GM19463 (cell line): ENCODE measurements at regions not wholly inside any gene's neighbourhood (a gene's known extent, or its start where the extent isn't known, plus 50 kb on each side); places are given as distances from the start of the nearest gene placed in this dataset.
"Not testable (repeated sequence)": the region's sequence is repeated elsewhere in the genome, so short reads cannot be mapped to it uniquely, and the experiment has no call there.

Experiments used
- ATAC-seq: cut with Tn5 transposase; IDR thresholded peaks from one replicate; pipeline ENCODE4 v1.9.1; 2021; ENCODE audit warnings: mild to moderate bottlenecking, moderate library complexity; ENCODE audit not compliant: unreplicated experiment

DNA sequence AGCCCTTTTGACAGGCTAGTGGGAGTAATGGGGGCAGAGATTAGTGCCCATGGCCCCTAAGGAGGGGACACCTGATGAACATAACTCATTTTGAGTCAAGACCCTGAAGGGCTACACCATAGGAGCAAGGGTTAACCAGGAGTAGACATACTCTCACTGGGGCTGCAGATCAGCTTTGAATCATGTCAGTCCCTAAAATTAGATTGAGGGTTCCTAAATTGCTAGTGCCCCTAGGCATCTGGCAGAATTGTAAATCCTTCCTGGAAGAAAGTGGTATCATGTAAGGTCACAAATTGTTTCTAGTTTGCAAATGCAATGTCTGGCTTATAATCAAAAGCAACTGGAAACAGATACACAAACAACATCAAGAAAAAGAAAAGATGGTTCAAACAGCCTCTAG is 52.1 kb upstream of the LRRC37A2 start:
- ATAC-seq = not testable (repeated sequence)

DNA sequence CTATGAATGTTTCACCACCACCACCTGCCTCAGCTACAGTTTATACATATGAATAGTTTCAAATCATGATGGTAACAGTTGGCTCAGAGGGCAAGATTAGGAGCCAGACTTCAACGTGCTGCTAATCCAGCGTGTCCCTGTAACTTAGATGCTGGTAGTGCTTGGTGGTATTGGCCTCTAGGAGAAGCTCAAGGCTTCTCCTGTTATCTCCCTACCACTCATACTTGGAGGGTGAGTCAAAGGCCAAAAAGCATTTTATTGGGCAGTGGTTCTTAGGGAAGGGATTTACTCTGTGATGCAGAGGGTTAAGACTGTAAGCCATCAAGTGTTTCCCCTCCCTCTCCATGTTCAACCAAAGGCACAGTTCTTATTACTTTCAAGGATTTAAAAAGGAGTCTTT is 57.2 kb upstream of the LRRC37A2 start:
- not testable (repeated sequence) for ATAC-seq

DNA sequence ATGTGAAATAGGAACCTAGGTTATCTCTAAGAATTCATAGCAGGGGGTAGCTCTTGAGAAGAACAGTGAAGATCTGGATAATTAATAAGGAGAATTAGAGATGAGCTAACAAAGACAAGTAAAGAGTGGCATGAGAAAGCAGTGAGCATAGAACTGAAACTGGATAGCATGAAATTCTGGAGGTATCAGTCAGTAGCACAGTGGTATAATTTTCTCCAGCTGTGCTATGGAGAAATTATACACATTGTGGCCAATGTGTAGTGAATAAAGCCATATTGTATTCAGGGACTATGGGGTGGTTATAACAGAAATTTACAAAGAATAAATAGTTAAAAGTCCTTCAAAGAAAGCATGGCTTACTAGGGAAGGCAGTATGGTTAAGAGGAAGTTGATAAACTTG is 57.7 kb upstream of the LRRC37A2 start:
- not testable (repeated sequence) for ATAC-seq

DNA sequence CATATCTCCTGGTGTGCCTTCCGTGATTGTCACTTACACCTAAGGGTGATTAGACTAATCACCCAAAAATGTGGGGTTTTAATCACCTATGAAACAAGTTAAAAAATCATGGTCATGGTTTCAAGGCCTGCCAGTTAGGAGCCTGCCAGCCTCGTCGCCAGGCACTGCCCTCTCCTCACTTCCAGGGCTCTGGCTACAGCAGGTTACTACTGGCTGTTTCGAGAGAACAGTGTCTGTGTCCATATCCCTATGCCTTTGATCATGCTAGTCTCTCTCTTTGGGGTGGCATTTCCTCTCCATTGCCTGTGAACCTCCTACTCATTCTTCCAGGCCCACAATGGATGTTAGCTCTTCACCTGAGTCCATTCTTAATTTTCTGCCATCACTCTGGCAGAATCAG is 59.2 kb upstream of the LRRC37A2 start:
- not testable (repeated sequence) for ATAC-seq

DNA sequence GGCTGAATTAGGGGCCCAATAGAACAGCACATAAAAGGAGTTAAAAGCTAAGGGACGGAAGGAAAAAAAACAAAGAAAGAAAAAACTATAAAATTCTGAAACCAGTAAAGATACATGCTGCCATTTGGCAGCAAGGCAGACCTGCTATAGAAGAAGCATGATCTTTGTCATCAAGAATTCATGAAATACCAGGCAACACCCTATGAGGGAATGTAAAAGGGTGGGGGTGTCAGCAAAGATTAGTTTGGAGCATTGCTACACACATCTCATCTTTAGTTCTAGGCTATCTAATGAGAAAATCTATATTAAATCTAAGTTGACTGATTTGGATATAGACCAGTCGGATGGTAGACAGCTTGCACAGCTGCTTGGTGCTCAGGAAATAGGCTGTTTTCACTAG is 66.4 kb upstream of the LRRC37A2 start:
- not testable (repeated sequence) for ATAC-seq

DNA sequence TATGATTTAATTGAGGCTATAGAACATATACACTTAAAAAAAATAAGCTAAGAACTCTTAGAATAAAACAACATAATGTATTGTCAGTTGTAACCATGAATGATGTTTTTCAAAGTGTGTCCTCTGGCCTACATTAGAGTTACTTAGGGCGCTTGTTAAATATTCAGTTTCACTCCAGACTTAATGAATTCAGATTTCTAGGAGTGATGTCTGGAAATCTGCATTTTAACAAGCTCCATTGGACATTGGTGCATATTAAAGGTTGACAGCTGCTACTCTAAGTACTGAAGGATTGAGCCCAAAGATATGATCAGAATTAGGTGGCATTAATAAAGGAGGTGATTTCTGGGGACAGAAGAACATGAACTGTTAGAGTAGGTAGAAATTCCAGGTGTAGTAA is 66.9 kb upstream of the LRRC37A2 start:
- not testable (repeated sequence) for ATAC-seq

DNA sequence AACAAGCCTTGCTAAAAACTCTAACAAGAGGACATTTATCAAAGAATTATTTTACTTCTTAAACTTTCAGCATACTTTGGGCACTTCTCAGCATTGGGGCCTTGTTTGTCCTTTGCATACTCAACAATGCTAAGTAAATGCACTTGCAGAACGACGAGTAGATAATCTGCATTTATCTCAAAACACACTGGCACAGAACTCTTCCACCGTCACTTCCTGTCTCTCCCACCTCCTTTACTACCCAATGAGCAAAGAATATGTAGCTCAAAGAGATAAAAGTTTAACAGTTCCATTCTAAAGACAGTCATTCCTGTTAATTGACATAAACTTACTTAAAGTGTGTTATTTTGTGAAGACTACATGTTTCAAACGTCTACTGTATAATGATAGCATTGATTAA is 70.1 kb upstream of the LRRC37A2 start:
- not testable (repeated sequence) for ATAC-seq

DNA sequence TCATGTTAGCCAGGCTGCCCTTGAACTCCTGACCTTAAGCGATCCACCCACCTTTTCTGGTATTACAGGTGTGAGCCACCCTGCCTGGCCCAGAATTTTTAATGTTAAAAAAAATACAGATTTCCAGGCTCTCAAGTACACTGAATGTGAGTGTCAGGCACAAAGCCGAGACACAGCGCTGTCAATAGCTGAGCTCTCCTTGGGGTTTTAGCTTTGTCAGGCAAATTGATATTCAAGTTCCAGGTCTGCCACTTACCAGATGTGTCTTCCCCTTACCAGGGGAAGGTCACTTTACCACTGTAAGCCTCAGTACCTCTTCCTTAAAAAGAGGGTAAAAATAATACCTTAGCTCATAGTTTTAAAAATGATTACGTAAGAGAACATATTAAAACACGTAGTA is 71.6 kb upstream of the LRRC37A2 start:
- ATAC-seq = not testable (repeated sequence)

DNA sequence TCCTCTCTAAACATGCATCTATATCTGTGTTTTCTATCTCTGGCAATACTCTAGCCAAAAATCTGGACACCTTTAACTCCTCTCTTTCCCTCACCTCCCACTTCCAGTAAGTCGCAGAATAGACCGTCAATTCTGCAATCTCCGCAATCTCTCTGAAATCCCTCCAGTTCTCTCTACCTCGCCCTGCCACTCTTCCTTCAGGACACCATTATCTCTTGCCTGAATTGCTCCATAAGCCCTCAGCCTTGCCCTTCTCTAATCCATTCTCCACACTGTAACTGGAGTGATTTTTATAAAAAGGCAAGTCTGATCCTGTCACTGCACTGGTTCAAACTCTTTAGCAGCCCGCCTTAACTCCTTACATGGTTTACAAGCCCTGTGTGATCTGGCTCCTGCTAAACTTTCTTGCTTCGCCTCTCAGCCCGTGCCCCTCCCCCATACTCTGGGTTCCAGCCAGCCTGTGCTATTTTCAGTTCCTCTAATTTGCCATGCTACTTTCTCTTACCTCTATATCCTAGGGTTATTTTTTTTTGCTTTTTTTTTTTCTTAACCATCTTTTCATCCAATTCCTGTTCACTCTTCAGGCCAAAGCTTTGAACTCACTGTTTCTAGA is 73.0 kb upstream of the ARL17B start:
- ATAC-seq = not testable (repeated sequence)

DNA sequence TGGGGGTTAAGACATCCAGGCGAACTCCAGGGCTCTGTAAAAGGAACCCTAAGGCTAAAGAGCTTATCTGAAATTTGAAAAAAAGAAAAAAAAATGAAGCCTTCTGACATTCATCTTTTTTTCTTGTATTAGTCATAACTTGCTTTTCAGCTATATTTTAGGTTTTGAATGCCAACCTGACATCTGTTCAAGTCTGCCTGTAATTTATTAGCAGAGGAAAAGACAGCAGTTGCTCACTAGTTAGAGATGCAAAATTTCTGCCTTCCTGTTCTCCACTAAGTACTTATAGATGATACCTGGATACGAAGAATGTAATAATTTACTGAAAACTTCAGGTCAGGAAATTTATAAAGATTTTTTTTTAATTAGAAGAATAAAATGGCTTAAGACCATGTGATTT is 68.7 kb upstream of the ARL17B start:
- ATAC-seq = not testable (repeated sequence)

DNA sequence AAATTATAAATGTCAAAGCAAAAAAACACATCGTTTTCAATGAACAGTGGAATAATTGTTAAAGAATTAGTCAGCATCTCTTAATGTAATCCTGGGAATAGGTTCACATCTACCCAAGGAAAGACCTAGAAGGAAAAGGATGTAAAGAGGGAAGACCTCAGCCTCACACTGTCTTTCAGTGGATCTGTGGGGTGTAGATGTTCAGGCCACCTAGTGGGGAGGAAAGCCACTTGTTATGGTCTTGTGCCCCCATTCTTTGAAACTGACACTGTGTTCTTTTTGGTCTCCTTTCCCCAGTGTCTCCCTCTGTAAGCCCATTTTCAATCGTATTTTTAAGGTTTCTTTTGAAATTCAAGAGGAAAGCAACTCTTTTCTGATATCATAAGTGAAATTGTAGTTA is 68.1 kb upstream of the ARL17B start:
- ATAC-seq = not testable (repeated sequence)

DNA sequence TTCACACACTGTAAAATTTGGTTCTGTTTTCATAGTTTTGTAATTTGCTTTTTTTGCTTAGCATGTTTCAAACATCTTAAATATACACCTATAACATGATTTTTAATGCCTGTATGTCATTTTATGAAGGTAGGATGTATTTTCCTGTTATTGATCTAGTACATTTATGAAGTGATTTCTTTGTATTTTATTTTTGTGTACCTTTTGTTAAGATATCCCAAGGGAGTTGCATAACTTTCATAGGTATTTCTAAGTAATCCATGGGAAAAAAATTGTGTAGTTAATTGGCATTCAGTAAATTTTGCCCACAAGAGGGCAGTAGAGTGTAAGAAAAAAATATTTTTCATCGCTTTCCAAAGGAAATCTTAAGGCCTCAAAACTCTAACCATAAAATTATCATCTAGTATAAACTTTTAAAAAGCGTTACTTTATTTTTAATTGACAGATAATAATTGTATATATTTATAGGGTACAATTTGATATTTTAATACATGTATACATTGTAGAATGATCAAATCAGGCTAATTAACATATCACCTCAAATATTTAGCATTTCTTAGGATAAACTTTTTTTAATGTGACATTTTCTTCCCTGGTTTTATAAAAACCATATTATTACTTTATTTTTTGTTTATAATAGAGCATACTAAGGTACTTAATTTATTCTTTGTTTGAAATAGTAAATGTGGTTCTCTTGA is 62.8 kb upstream of the ARL17B start:
- ATAC-seq = not testable (repeated sequence)

DNA sequence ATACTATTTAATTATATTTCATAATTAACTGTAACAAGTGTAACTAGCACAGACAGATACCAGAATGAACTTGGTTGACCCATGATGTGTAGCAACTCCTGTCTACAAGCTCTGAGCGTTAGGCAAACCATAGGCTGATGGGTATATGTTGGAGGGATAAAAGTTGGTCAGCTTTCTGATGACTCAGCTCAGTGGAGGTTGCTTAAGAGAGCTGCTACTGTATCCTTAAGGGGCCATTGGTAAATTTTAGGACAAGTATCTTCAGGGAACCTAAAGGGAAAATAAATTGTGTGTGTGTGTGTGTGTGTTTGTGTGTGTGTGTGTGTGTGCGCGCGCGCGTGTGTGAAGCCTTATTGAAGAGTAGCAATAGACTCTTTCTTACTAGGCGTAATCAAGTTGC is 56.3 kb upstream of the ARL17B start:
- not testable (repeated sequence) for ATAC-seq

DNA sequence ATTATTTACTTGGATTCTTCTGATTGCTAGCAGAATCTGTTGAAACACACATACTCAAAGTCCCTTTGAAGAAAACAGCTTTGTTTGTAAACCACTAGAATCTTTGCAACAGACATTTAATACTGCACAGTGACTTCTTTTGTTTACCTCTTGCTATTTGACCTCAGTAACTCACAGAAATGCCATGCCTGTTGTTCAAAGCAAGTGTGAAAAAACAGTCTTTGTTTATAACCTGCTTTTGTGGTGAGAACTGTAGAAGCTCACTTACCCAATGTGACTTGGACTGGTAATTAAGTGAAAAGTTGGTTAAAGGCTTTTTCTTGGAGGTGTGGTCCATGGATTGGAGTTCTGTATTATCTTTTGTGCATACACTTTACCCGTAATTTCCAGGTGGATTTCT is 55.7 kb upstream of the ARL17B start:
- ATAC-seq = not testable (repeated sequence)

DNA sequence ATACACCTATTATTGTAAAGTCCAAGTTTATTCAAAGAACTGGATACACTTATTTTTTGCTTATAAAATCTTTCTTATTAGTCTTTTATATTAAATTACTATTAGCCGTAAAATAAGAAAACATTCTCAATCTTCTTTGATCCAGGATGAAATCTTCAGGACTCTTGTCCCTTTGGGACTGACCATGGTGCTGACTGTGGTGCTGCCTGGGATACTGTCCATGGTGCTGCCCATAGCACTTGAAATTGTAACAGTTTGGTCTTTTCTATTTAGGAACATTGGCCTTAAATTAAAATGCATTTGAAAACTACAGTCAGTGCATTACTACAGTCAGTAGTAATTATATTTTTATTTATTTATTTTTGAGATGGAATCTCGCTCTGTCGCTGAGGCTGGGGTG is 53.0 kb upstream of the ARL17B start:
- ATAC-seq = not testable (repeated sequence)

DNA sequence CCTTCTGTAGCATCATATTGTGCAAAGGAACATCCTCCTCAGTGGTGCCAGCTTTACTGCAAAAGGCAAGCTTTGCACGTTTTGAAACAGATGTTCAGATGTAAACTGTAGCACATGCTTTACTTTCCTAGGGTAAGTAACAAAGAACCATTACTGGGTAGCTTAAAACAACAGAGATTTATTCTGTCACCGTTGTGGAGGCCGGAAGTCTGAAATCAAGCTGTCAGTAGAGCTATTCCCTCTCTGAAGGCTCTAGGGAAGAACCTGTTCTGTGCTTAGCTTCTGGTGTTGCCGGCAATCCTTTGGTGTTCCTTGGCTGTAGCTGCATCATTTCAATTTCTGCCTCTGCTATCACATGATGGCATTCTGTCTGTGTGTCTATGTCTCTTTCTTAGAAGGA is 50.6 kb upstream of the ARL17B start:
- ATAC-seq = not testable (repeated sequence)

DNA sequence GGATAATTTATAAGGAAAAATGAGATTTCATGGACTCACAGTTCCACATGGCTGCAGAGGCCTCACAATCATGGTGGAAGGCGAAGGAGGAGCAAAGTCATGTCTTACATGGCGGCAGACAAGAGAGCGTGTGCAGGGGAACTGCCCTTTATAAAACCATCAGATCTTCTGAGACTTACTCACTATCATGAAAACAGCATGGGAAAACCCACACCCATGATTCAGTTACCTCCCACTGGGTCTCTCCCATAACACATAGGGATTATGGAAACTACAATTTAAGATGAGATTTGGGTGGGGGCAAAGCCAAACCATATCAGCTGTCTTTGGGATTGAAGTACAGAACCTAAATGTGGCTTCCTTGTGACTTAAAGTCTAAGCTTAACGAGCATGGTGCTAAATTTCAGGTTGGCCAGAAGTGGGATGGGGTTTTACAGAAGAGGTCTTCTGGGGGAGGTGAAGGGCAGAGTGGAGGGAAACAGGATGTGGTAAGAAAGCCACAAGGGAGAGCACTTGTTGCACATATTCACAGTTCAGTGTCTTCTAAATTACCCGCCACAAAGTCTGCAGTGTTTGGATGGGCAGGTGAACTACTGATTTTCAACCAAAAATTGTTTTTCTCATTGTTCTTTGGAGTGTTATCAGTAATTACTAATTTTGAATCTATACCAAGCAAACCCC is 49.7 kb upstream of the ARL17B start:
- ATAC-seq = peak; percentile 44
